OCI-LY3 (cell line): ENCODE measurements at regions not wholly inside any gene's neighbourhood (a gene's known extent, or its start where the extent isn't known, plus 50 kb on each side); places are given as distances from the start of the nearest gene placed in this dataset.

Experiments used
- EZH2phosphoT487 ChIP-seq: fragments of 200-600 bp; shearing (Covaris generic); IDR thresholded peaks from 2 replicates; pipeline ENCODE4 v1.6.1; 2018; ENCODE audit warnings: antibody characterized with exemption, mixed run types, low read depth
- TF ChIP-seq, protein P1 (sequence below): fragments of 200-600, 300-600 bp; sonication (generic); IDR thresholded peaks from 2 replicates; pipeline ENCODE4 v1.5.1; 2014; ENCODE audit warnings: antibody characterized with exemption, low read length, low read depth

DNA sequence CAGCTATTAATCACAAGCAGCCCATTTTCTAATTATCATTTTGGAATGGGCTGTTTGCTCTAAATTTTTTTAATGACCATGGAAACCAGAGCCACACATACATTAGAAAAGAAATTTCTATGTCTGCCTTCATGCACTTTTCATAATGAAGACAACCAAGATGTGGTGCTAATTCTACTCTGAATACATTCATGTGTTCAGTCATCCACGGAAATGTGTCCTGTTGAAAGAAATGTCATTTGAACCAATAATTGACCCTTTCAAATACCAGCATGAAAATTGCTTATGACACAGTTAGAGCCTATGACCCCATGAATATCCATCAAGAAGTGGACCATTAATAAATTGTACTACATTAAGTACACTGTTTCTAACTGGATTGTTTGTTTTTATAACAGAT, 99.7 kb upstream of the KCNA4 start:
- TF ChIP-seq, protein P1, sequence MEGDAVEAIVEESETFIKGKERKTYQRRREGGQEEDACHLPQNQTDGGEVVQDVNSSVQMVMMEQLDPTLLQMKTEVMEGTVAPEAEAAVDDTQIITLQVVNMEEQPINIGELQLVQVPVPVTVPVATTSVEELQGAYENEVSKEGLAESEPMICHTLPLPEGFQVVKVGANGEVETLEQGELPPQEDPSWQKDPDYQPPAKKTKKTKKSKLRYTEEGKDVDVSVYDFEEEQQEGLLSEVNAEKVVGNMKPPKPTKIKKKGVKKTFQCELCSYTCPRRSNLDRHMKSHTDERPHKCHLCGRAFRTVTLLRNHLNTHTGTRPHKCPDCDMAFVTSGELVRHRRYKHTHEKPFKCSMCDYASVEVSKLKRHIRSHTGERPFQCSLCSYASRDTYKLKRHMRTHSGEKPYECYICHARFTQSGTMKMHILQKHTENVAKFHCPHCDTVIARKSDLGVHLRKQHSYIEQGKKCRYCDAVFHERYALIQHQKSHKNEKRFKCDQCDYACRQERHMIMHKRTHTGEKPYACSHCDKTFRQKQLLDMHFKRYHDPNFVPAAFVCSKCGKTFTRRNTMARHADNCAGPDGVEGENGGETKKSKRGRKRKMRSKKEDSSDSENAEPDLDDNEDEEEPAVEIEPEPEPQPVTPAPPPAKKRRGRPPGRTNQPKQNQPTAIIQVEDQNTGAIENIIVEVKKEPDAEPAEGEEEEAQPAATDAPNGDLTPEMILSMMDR, result no peak
- TF ChIP-seq EZH2phosphoT487, result no peak
